Esophagus muscularis mucosa (tissue), 3 donors: ENCODE measurements at regions not wholly inside any gene's neighbourhood (a gene's known extent, or its start where the extent isn't known, plus 50 kb on each side); places are given as distances from the start of the nearest gene placed in this dataset.

Experiments used
- CTCF ChIP-seq, 3 experiments: fragments of 200-600 bp in 2 of 3; fragments of 450-650 bp in 1 of 3; sonication (generic) in 2 of 3; IDR thresholded peaks; one replicate each; pipeline ENCODE4 v1.5.1; 2017 to 2019; ENCODE audit warnings: antibody characterized with exemption in 3 of 3, mild to moderate bottlenecking in 2 of 3, moderate library complexity in 1 of 3
- POLR2A ChIP-seq: fragments of 450-650 bp; IDR thresholded peaks from one replicate; pipeline ENCODE4 v1.6.1; 2017; ENCODE audit warnings: antibody characterized with exemption, moderate library complexity, mild to moderate bottlenecking, low read depth

- no peak for TF ChIP-seq CTCF (IDR thresholded peaks at IDR 0.05)
- TF ChIP-seq POLR2A, result no peak
Measured at GRCh38 chr12:73984552-73984951, 553.1 kb upstream of the ATXN7L3B start.
